ENCODE measurements at regions not wholly inside any gene's neighbourhood (a gene's known extent, or its start where the extent isn't known, plus 50 kb on each side); places are given as distances from the start of the nearest gene placed in this dataset.
A peak's percentile ranks its signal among the peaks of the same experiment; 100 is the strongest.

DNA sequence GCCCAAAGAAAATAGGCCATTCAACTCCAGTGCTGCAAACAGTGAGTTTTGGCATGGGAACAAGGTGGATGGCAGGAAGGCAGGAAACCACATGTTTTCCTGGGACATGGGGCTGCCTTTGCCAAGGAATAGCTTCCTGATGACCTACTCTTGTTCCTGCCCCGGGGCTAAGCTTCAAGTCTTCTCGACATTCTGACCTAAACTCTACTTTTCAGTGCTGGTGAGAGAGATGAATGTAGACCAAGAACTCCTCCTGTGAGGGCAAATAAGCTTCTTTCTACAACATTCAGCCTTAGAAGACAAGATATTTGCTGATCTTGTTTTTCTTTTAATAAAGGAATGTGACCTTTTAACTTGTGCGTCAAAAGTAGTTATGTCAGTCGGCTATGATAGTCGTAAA lies 199.0 kb downstream of the GPR37 start:
- Histone ChIP-seq H4K91ac (ENCODE audit: insufficient read length, low read depth, low read length) (no peak overlapping the region), H3K27ac (ENCODE audit: insufficient read length, low read depth, low read length) (no peak overlapping the region), H3K27me3 (ENCODE audit: insufficient read depth, low read length) (no peaks in the 10 kb centered on the region), H2BK5ac (ENCODE audit: insufficient read length, low read length) (no peak overlapping the region), H4K8ac (replicated peaks; ENCODE audit: insufficient read length, low read depth, low read length) (no peak overlapping the region), H3K23ac (ENCODE audit: insufficient read length, low read depth, low read length) (no peak overlapping the region), H2AK5ac (ENCODE audit: insufficient read length, low read length) (no peak overlapping the region), H3K79me2 (ENCODE audit: insufficient read depth, low read length) (no peaks in the 10 kb centered on the region), H4K5ac (ENCODE audit: insufficient read length, low read depth, low read length) (no peak overlapping the region), H3K4ac (ENCODE audit: low read depth, low read length) (no peak overlapping the region), H3K4me1 (ENCODE audit: insufficient read depth, low read length) (no peaks in the 10 kb centered on the region), H2BK12ac (ENCODE audit: insufficient read length, low read depth, low read length) (no peak overlapping the region), H3K79me1 (ENCODE audit: insufficient read depth, low read depth, low read length, poor library complexity, severe bottlenecking) (no peaks in the 10 kb centered on the region), H3K9ac (ENCODE audit: extremely low read depth, insufficient read length, low read length) (no peak overlapping the region), H3K4me2 (ENCODE audit: insufficient read depth, insufficient read length, low read length) (no peak overlapping the region), H2BK120ac (ENCODE audit: low read depth, low read length, poor library complexity, severe bottlenecking) (no peak overlapping the region), H3T11ph (ENCODE audit: low read length) (no peak overlapping the region), H3K56ac (ENCODE audit: insufficient read length, low read depth, low read length) (no peak overlapping the region), H3K18ac (ENCODE audit: insufficient read length, low read depth, low read length) (no peak overlapping the region), H2BK15ac (ENCODE audit: low read depth, low read length) (no peak overlapping the region), H2AFZ (ENCODE audit: low read length) (no peak overlapping the region), H4K20me1 (ENCODE audit: control insufficient read depth, insufficient read depth, insufficient read length) (no peaks in the 10 kb centered on the region), H3K14ac (ENCODE audit: insufficient read depth, low read length) (no peak overlapping the region), H3K9me3 (ENCODE audit: control insufficient read depth, low read depth, low read length) (no peaks in the 10 kb centered on the region), H2BK20ac (ENCODE audit: low read depth, low read length, poor library complexity, severe bottlenecking) (no peak overlapping the region), H3K23me2 (ENCODE audit: insufficient read length, low read depth, low read length, poor library complexity, severe bottlenecking) (no peaks in the 10 kb centered on the region)
- Mint-ChIP-seq H3K4me1 (peaks cover 0 to 4% of the 10 kb centered on the region in 2 experiments; a peak in 1 of 4 replicates), H3K9me3 (no peaks in the 10 kb centered on the region), H3K27ac (no peak overlapping the region), H3K36me3 (ENCODE audit: insufficient read depth in 1 of 3, low read depth in 3 of 3) (no peaks in the 10 kb centered on the region), H3K27me3 (ENCODE audit: low read depth) (no peaks in the 10 kb centered on the region), H3K4me3 (no peak overlapping the region)
- no CpG with 5 or more reads among the region's 5 CpGs for WGBS (ENCODE audit: extremely low coverage, insufficient read length, low lambda C conversion rate)
- TF ChIP-seq, protein P1, sequence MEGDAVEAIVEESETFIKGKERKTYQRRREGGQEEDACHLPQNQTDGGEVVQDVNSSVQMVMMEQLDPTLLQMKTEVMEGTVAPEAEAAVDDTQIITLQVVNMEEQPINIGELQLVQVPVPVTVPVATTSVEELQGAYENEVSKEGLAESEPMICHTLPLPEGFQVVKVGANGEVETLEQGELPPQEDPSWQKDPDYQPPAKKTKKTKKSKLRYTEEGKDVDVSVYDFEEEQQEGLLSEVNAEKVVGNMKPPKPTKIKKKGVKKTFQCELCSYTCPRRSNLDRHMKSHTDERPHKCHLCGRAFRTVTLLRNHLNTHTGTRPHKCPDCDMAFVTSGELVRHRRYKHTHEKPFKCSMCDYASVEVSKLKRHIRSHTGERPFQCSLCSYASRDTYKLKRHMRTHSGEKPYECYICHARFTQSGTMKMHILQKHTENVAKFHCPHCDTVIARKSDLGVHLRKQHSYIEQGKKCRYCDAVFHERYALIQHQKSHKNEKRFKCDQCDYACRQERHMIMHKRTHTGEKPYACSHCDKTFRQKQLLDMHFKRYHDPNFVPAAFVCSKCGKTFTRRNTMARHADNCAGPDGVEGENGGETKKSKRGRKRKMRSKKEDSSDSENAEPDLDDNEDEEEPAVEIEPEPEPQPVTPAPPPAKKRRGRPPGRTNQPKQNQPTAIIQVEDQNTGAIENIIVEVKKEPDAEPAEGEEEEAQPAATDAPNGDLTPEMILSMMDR (conservative IDR thresholded peaks at IDR 0.05), result no peak
- DNase-seq, result peak; percentile 29

All from H9 (cell line).